ENCODE measurements at regions not wholly inside any gene's neighbourhood (a gene's known extent, or its start where the extent isn't known, plus 50 kb on each side); places are given as distances from the start of the nearest gene placed in this dataset.

DNA sequence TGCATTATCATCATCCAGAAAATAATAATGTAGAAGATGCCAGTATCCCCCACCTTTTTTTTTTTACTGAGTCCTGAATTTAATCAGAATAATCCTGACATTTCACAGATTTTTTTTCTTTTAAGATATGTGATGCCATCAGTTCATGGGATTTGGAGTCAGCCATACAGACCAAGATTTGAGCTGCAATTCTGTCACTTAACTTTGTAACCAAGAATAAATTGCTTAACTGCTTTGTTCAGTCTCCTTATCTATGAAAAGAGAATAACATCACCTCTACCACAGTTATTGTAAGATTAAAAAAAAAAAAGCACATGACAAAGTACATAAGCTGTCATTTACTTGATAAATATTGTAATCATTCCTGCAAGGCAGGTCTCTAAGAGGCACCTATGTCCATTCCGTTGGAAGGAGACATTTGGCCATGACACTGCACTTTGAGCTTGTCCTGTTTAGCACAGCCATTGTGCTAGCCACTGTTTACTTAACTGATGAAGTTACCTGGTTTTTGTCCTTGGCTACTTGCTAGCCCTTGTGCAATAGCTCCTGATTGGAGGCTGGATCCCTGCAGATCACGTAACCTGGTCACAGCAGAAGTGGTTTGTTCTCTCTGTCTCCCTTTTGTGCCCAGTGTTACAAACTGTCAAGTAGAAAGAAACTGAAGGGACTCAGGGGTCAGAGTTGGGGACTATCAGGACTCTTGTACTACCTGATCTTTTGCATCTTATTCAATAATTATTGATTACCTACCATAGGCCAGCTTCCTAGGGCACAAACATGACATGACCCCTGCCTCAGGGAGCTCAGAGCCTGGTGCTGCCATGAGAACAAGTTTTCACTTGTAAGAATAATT, 306.0 kb downstream of the WDR72 start:
- no peaks in the 10 kb centered on the region for H3K9me2 ChIP-seq (replicated peaks; ENCODE audit: insufficient read depth, low read length)
- no peak overlapping the region for H3K9ac ChIP-seq (ENCODE audit: low read length)
- H4K20me1 ChIP-seq (ENCODE audit: insufficient read depth, low read length), result no peaks in the 10 kb centered on the region
- no peak for DNase-seq
- H3K9me3 ChIP-seq (replicated peaks; ENCODE audit: insufficient read depth, low read length), result no peaks in the 10 kb centered on the region
- no peaks in the 10 kb centered on the region for H3K36me3 ChIP-seq (replicated peaks; ENCODE audit: insufficient read depth, low read length)
- TF ChIP-seq EZH2phosphoT487 (IDR thresholded peaks at IDR 0.05; ENCODE audit: low read length) (no peak), EZH2 (optimal IDR thresholded peaks at IDR 0.05; ENCODE audit: low read depth, low read length) (no peak)
- TF ChIP-seq, protein P1, sequence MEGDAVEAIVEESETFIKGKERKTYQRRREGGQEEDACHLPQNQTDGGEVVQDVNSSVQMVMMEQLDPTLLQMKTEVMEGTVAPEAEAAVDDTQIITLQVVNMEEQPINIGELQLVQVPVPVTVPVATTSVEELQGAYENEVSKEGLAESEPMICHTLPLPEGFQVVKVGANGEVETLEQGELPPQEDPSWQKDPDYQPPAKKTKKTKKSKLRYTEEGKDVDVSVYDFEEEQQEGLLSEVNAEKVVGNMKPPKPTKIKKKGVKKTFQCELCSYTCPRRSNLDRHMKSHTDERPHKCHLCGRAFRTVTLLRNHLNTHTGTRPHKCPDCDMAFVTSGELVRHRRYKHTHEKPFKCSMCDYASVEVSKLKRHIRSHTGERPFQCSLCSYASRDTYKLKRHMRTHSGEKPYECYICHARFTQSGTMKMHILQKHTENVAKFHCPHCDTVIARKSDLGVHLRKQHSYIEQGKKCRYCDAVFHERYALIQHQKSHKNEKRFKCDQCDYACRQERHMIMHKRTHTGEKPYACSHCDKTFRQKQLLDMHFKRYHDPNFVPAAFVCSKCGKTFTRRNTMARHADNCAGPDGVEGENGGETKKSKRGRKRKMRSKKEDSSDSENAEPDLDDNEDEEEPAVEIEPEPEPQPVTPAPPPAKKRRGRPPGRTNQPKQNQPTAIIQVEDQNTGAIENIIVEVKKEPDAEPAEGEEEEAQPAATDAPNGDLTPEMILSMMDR (IDR thresholded peaks at IDR 0.05; ENCODE audit: low read length), result no peak
- no peaks in the 10 kb centered on the region for H3K79me2 ChIP-seq (ENCODE audit: low read length)
- H3K4me2 ChIP-seq (ENCODE audit: low read depth, low read length), result no peak overlapping the region
- H3F3A ChIP-seq (ENCODE audit: insufficient read depth, low read length), result no peaks in the 10 kb centered on the region
- no peak overlapping the region for H2AFZ ChIP-seq (ENCODE audit: low read length)
- no peaks in the 10 kb centered on the region for H3K4me1 ChIP-seq (ENCODE audit: low read length)
- H3K27me3 ChIP-seq (replicated peaks; ENCODE audit: insufficient read depth, low read length), result no peaks in the 10 kb centered on the region
- no peak overlapping the region for H3K4me3 ChIP-seq (ENCODE audit: low read length)
- no peak overlapping the region for H3K27ac ChIP-seq (ENCODE audit: low read length)

DNA sequence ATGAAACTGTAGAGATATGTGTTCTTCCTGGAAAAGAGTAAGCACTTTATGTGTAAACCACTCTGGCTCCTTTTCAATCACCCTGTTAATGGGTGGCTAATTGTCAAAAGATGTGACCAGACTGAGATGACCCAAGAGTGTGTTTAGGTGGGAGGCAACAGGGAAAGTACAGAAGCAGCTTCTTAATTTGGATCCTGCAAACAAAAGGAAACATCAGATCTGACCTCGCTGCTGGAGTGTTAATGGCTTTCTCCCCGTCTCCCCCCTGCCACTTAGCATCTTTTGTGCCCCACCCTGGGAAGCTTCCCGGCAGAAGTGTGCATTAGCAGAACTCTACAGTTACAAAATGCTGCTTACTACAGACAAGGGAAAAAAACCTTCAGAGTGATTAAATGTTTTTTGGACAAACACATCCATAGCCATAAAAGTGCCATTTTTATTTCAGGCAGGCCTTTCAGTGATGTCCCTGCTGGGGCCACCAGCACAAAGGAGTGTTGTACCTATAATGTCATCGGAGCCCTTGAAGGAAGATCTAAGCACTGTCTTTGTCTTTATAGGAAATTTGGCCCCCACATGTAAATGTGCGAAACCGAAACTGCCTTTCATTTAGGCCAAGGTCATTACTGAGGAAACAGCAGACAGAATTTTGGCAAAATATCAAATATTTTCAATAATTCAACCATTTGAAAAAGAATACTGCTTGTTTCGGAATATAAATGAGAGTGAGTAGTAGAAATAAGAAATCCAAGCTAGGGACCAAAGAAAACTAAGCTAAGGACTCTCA, 311.0 kb downstream of the WDR72 start:
- TF ChIP-seq EZH2phosphoT487 (IDR thresholded peaks at IDR 0.05; ENCODE audit: low read length) (no peak), EZH2 (optimal IDR thresholded peaks at IDR 0.05; ENCODE audit: low read depth, low read length) (no peak)
- TF ChIP-seq, protein P1 (IDR thresholded peaks at IDR 0.05; ENCODE audit: low read length), result no peak
- Histone ChIP-seq H3K4me1 (ENCODE audit: low read length) (no peaks in the 10 kb centered on the region), H3K27ac (ENCODE audit: low read length) (no peak overlapping the region), H3K36me3 (replicated peaks; ENCODE audit: insufficient read depth, low read length) (no peaks in the 10 kb centered on the region), H3K79me2 (ENCODE audit: low read length) (no peaks in the 10 kb centered on the region), H2AFZ (ENCODE audit: low read length) (no peak overlapping the region), H4K20me1 (ENCODE audit: insufficient read depth, low read length) (no peaks in the 10 kb centered on the region), H3K9me2 (replicated peaks; ENCODE audit: insufficient read depth, low read length) (no peaks in the 10 kb centered on the region), H3K9me3 (replicated peaks; ENCODE audit: insufficient read depth, low read length) (no peaks in the 10 kb centered on the region), H3K4me2 (ENCODE audit: low read depth, low read length) (no peak overlapping the region), H3K27me3 (replicated peaks; ENCODE audit: insufficient read depth, low read length) (no peaks in the 10 kb centered on the region), H3F3A (ENCODE audit: insufficient read depth, low read length) (no peaks in the 10 kb centered on the region), H3K4me3 (ENCODE audit: low read length) (no peak overlapping the region), H3K9ac (ENCODE audit: low read length) (no peak overlapping the region)
- DNase-seq, result peak; percentile 45

DNA sequence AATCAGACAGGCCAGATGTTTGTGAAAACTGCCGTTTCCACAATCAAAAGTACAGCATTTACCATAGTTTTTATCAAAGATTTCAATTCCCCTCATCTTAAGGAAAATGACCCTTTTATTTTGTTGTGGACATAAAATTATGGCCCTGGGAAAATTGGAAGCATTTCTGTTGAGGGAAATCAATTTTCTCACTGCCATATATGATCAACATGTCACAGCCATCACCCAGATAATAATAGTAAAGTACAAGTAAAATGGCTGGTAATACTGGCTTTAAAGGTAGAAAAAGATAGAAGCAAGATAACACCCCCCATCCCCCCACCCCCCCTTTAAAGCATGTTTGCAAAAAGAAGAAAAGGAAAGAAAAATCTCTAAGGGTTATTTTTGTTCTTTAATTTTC, 311.7 kb downstream of the WDR72 start:
- DNase-seq, result no peak
- H3K27me3 ChIP-seq (replicated peaks; ENCODE audit: insufficient read depth, low read length), result no peaks in the 10 kb centered on the region
- H2AFZ ChIP-seq (ENCODE audit: low read length), result no peak overlapping the region
- H3K27ac ChIP-seq (ENCODE audit: low read length), result no peak overlapping the region
- H3K4me1 ChIP-seq (ENCODE audit: low read length), result no peaks in the 10 kb centered on the region
- no peak overlapping the region for H3K4me3 ChIP-seq (ENCODE audit: low read length)
- no peaks in the 10 kb centered on the region for H3K9me3 ChIP-seq (replicated peaks; ENCODE audit: insufficient read depth, low read length)
- no peak overlapping the region for H3K4me2 ChIP-seq (ENCODE audit: low read depth, low read length)
- no peaks in the 10 kb centered on the region for H3K9me2 ChIP-seq (replicated peaks; ENCODE audit: insufficient read depth, low read length)
- no peaks in the 10 kb centered on the region for H3K36me3 ChIP-seq (replicated peaks; ENCODE audit: insufficient read depth, low read length)
- no peak overlapping the region for H3K9ac ChIP-seq (ENCODE audit: low read length)
- TF ChIP-seq EZH2phosphoT487 (IDR thresholded peaks at IDR 0.05; ENCODE audit: low read length) (no peak), EZH2 (optimal IDR thresholded peaks at IDR 0.05; ENCODE audit: low read depth, low read length) (no peak)
- TF ChIP-seq, protein P1 (IDR thresholded peaks at IDR 0.05; ENCODE audit: low read length), result no peak
- H4K20me1 ChIP-seq (ENCODE audit: insufficient read depth, low read length), result no peaks in the 10 kb centered on the region
- H3F3A ChIP-seq (ENCODE audit: insufficient read depth, low read length), result no peaks in the 10 kb centered on the region
- no peaks in the 10 kb centered on the region for H3K79me2 ChIP-seq (ENCODE audit: low read length)

All from MM.1S (cell line).